Fibroblast of villous mesenchyme (primary cell): ENCODE measurements at regions not wholly inside any gene's neighbourhood (a gene's known extent, or its start where the extent isn't known, plus 50 kb on each side); places are given as distances from the start of the nearest gene placed in this dataset.

Experiments used
- DNase-seq: peaks from one replicate; pipeline ENCODE4 v3.0.0-alpha.2; 2010; ENCODE audit warnings: low read depth
- H3K4me3 ChIP-seq: 2 replicates; pipeline ENCODE4 v1.5.1; 2011; ENCODE audit warnings: low read depth, mild to moderate bottlenecking, low read length
- TF ChIP-seq, protein P1 (sequence below): IDR thresholded peaks from 2 replicates; pipeline ENCODE4 v1.5.1; 2012; ENCODE audit warnings: low read depth, mild to moderate bottlenecking, low read length; ENCODE audit not compliant: insufficient read depth

- no peak overlapping the region for H3K4me3 ChIP-seq
- TF ChIP-seq, protein P1, sequence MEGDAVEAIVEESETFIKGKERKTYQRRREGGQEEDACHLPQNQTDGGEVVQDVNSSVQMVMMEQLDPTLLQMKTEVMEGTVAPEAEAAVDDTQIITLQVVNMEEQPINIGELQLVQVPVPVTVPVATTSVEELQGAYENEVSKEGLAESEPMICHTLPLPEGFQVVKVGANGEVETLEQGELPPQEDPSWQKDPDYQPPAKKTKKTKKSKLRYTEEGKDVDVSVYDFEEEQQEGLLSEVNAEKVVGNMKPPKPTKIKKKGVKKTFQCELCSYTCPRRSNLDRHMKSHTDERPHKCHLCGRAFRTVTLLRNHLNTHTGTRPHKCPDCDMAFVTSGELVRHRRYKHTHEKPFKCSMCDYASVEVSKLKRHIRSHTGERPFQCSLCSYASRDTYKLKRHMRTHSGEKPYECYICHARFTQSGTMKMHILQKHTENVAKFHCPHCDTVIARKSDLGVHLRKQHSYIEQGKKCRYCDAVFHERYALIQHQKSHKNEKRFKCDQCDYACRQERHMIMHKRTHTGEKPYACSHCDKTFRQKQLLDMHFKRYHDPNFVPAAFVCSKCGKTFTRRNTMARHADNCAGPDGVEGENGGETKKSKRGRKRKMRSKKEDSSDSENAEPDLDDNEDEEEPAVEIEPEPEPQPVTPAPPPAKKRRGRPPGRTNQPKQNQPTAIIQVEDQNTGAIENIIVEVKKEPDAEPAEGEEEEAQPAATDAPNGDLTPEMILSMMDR: no peak
- no peak for DNase-seq
Observed at GRCh38 chr4:176539091-176539784, 219.5 kb downstream of the SPCS3 start.

- TF ChIP-seq, protein P1: no peak
- H3K4me3 ChIP-seq: no peak overlapping the region
- DNase-seq: no peak
Observed at GRCh38 chr4:176539785-176540175, 220.0 kb downstream of the SPCS3 start.

DNA sequence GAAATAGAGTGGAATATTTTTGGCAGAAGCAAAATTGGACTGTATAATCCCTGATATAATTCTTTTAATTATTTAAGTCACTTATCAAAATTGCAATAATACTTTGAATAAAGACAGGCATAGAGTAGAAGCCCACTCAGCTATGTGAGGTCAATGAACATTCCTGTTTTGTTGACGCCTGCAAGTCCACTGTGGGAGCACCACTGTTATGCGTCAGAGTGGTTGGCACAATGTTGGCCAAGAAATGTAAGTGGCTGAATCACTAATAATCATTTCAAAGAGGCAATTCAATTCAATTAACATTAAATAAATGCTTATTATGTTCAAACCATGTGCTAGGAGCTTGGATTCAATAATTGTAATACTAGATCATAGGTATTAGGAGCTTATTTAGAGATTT lies 221.0 kb downstream of the SPCS3 start:
- no peak for DNase-seq
- H3K4me3 ChIP-seq: no peak overlapping the region
- TF ChIP-seq, protein P1: no peak

GRCh38 chr4:176545872-176546271 lies 226.1 kb downstream of the SPCS3 start:
- peak; percentile 19 for DNase-seq
- H3K4me3 ChIP-seq: no peak overlapping the region
- TF ChIP-seq, protein P1: no peak

DNA sequence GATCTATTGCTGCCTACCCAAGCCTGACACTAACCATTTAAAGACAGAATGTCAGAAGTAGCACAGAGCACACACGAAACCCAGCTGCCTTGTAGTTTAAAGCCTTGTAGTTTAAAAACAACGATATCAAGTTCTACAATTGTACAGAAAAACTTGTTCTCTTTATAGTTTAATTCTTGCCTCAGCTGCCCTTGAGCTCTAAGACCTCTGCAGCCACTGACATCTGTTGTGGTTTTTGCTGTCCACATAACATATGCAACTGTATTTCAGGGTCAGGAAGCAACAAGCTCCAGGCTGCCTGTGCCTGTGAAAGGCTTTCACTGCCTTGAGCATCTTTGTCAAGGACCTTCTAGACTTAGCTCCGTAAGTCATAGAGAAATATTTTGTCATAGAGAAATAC lies 227.2 kb downstream of the SPCS3 start:
- DNase-seq: peak; percentile 92
- TF ChIP-seq, protein P1: no peak
- H3K4me3 ChIP-seq: no peak overlapping the region

DNA sequence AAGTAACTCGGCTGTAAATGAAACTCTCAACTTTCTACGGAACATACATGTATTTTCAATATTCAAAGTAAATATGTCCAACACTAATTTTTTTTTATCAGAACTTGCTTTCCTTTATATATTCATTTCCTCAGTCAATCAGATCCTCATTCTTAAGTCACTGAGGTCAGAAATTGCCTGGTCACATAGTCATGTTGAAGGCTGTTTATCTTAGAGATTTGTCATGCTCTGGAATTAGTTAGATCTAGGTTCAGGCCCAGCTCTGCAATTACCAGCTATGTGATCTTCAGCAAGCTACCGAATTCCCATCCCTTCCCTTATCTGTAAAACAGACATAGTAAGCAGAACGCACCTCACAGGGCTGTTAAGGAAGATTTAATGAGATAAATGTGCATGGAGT lies 228.8 kb downstream of the SPCS3 start:
- TF ChIP-seq, protein P1: no peak
- no peak overlapping the region for H3K4me3 ChIP-seq
- DNase-seq: peak; percentile 16
